ENCODE measurements at regions not wholly inside any gene's neighbourhood (a gene's known extent, or its start where the extent isn't known, plus 50 kb on each side); places are given as distances from the start of the nearest gene placed in this dataset.

- intact Hi-C loops (cut with micrococcal nuclease): no loop called here
- H3K4me3 ChIP-seq: no peak overlapping the region
- H3K9me1 ChIP-seq (ENCODE audit: control insufficient read depth, insufficient read depth, low read length): no peaks in the 10 kb centered on the region
- H3K4me2 ChIP-seq (ENCODE audit: insufficient read depth, low read length): no peak overlapping the region
- no peak overlapping the region for H3K9ac ChIP-seq (ENCODE audit: insufficient read depth in 1 of 2, low read depth in 2 of 2, low read length in 2 of 2)
- H2AFZ ChIP-seq (ENCODE audit: low read depth, low read length): no peak overlapping the region
- H3K79me2 ChIP-seq (ENCODE audit: control insufficient read depth, insufficient read depth, low read length): no peaks in the 10 kb centered on the region
- no TSS peak for BruUV-seq (replicated peaks)
- peaks cover 18 to 51% of the 10 kb centered on the region in 2 experiments; a peak in 4 of 5 replicates for H3K27me3 ChIP-seq (ENCODE audit: control insufficient read depth in 2 of 2, insufficient read depth in 2 of 2, low read length in 2 of 2)
- no peak for TF ChIP-seq POLR2H (tag; IDR thresholded peaks at IDR 0.05; ENCODE audit: low read depth)
- TF ChIP-seq CSDE1 (IDR thresholded peaks at IDR 0.05): no peak
- no peak for TF ChIP-seq CHCHD3 (CRISPR knock-in tag; IDR thresholded peaks at IDR 0.05)
- no peak for TF ChIP-seq ZNF212 (CRISPR knock-in tag; IDR thresholded peaks at IDR 0.05)
- TF ChIP-seq PYGO2 (tag; IDR thresholded peaks at IDR 0.05): no peak
- no peak for TF ChIP-seq ZNF384 (IDR thresholded peaks at IDR 0.05; ENCODE audit: low read depth, low read length)
- TF ChIP-seq NRF1 (conservative IDR thresholded peaks at IDR 0.05 in 1 of 2, IDR thresholded peaks at IDR 0.05 in 1 of 2): no peak
- no peak for TF ChIP-seq POLR2A (conservative IDR thresholded peaks at IDR 0.05)
- TF ChIP-seq FOXA1 (IDR thresholded peaks at IDR 0.05; ENCODE audit: borderline replicate concordance): no peak
- TF ChIP-seq, protein P1, sequence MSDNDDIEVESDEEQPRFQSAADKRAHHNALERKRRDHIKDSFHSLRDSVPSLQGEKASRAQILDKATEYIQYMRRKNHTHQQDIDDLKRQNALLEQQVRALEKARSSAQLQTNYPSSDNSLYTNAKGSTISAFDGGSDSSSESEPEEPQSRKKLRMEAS (CRISPR knock-in tag; IDR thresholded peaks at IDR 0.05): no peak
- no peak for TF ChIP-seq ZNF12 (CRISPR knock-in tag; IDR thresholded peaks at IDR 0.05)
- TF ChIP-seq POU5F1 (IDR thresholded peaks at IDR 0.05; ENCODE audit: borderline replicate concordance, low read depth, low read length, partially characterized antibody): no peak
- no peak for TF ChIP-seq ADNP (tag; IDR thresholded peaks at IDR 0.05)
- TF ChIP-seq, protein P2, sequence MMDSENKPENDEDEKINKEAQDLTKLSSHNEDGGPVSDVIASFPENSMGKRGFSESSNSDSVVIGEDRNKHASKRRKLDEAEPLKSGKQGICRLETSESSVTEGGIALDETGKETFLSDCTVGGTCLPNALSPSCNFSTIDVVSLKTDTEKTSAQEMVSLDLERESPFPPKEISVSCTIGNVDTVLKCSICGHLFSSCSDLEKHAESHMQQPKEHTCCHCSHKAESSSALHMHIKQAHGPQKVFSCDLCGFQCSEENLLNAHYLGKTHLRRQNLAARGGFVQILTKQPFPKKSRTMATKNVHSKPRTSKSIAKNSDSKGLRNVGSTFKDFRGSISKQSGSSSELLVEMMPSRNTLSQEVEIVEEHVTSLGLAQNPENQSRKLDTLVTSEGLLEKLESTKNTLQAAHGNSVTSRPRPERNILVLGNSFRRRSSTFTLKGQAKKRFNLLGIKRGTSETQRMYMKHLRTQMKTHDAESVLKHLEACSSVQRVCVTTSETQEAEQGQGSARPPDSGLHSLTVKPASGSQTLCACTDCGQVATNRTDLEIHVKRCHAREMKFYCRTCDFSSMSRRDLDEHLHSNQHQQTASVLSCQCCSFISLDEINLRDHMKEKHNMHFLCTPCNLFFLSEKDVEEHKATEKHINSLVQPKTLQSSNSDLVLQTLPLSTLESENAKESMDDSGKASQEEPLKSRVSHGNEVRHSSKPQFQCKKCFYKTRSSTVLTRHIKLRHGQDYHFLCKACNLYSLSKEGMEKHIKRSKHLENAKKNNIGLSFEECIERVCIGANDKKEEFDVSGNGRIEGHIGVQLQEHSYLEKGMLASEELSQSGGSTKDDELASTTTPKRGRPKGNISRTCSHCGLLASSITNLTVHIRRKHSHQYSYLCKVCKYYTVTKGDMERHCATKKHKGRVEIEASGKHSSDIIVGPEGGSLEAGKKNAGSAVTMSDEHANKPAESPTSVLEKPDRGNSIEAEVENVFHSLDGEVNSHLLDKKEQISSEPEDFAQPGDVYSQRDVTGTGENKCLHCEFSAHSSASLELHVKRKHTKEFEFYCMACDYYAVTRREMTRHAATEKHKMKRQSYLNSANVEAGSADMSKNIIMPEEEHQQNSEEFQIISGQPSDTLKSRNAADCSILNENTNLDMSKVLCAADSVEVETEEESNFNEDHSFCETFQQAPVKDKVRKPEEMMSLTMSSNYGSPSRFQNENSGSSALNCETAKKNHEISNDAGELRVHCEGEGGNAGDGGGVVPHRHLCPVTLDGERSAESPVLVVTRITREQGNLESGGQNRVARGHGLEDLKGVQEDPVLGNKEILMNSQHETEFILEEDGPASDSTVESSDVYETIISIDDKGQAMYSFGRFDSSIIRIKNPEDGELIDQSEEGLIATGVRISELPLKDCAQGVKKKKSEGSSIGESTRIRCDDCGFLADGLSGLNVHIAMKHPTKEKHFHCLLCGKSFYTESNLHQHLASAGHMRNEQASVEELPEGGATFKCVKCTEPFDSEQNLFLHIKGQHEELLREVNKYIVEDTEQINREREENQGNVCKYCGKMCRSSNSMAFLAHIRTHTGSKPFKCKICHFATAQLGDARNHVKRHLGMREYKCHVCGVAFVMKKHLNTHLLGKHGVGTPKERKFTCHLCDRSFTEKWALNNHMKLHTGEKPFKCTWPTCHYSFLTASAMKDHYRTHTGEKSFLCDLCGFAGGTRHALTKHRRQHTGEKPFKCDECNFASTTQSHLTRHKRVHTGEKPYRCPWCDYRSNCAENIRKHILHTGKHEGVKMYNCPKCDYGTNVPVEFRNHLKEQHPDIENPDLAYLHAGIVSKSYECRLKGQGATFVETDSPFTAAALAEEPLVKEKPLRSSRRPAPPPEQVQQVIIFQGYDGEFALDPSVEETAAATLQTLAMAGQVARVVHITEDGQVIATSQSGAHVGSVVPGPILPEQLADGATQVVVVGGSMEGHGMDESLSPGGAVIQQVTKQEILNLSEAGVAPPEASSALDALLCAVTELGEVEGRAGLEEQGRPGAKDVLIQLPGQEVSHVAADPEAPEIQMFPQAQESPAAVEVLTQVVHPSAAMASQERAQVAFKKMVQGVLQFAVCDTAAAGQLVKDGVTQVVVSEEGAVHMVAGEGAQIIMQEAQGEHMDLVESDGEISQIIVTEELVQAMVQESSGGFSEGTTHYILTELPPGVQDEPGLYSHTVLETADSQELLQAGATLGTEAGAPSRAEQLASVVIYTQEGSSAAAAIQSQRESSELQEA (IDR thresholded peaks at IDR 0.05; ENCODE audit: low read depth): no peak
- no peak for TF ChIP-seq HDGF (IDR thresholded peaks at IDR 0.05)
- TF ChIP-seq DPF2 (IDR thresholded peaks at IDR 0.05): no peak
- TF ChIP-seq KAT8 (IDR thresholded peaks at IDR 0.05; ENCODE audit: low read depth): no peak
- TF ChIP-seq TAL1 (IDR thresholded peaks at IDR 0.05): no peak
- ATAC-seq (no peak), DNase-seq (ENCODE audit: extremely low read depth in 1 of 4, low spot score in 3 of 4) (no peak), FAIRE-seq (no peak)
- no peaks in the 10 kb centered on the region for H4K20me1 ChIP-seq (replicated peaks; ENCODE audit: control insufficient read depth, insufficient read depth, low read length)
- WGBS (ENCODE audit: insufficient coverage, low coverage, missing lambda C conversion rate): 7% methylated on average over 5 of the region's 6 CpGs
- ChIA-PET POLR2A (no interaction called here), CTCF (ENCODE audit: low intra/inter-chr PET ratio) (no interaction called here)
- no peaks in the 10 kb centered on the region for H3K4me1 ChIP-seq (replicated peaks in 1 of 2; ENCODE audit: control insufficient read depth in 2 of 2, insufficient read depth in 2 of 2, low read length in 2 of 2)
- no peaks in the 10 kb centered on the region for H3K36me3 ChIP-seq (ENCODE audit: control insufficient read depth, insufficient read depth, low read length)
- H3K27ac ChIP-seq (ENCODE audit: extremely low read depth, low read depth, low read length): no peak overlapping the region
- no peaks in the 10 kb centered on the region for H3K9me3 ChIP-seq (replicated peaks; ENCODE audit: control insufficient read depth, insufficient read depth, low read depth, low read length)
- in situ Hi-C loops (cut with MboI): no loop called here
Observed at GRCh38 chr11:126127898-126128297, 65.2 kb upstream of the CDON start.
